Activated CD8-positive, alpha-beta memory T cell treated with anti-CD3 and anti-CD28 coated beads, Interleukin-2, amount 50 U/mL, for 48 hours (primary cell): ENCODE measurements at regions not wholly inside any gene's neighbourhood (a gene's known extent, or its start where the extent isn't known, plus 50 kb on each side); places are given as distances from the start of the nearest gene placed in this dataset.
"Not testable (repeated sequence)": the region's sequence is repeated elsewhere in the genome, so short reads cannot be mapped to it uniquely, and the experiment has no call there.

Experiments
- DNase-seq: peaks from one replicate; pipeline ENCODE4 v3.0.0-alpha.2; 2020

- no peak for DNase-seq
Observed at GRCh38 chr6:93081901-93082300, 337.5 kb downstream of the EPHA7 start.

GRCh38 chr6:93079061-93079460 is 340.3 kb downstream of the EPHA7 start:
- DNase-seq = no peak

GRCh38 chr6:93073811-93074210 is 345.5 kb downstream of the EPHA7 start:
- DNase-seq = no peak

GRCh38 chr6:93069856-93070255 is 349.5 kb downstream of the EPHA7 start:
- DNase-seq = no peak

- DNase-seq = no peak
Observed at GRCh38 chr6:93059911-93060310, 359.4 kb downstream of the EPHA7 start.

- no peak for DNase-seq
Observed at GRCh38 chr6:93057584-93057983, 361.8 kb downstream of the EPHA7 start.

GRCh38 chr6:93048381-93048780 is 371.0 kb downstream of the EPHA7 start:
- DNase-seq = no peak

GRCh38 chr6:93047033-93047432 is 372.3 kb downstream of the EPHA7 start:
- DNase-seq = no peak

GRCh38 chr6:93045156-93045555 is 374.2 kb downstream of the EPHA7 start:
- no peak for DNase-seq

GRCh38 chr6:93040375-93040774 is 379.0 kb downstream of the EPHA7 start:
- DNase-seq = no peak

- DNase-seq = no peak
Observed at GRCh38 chr6:93036835-93037234, 382.5 kb downstream of the EPHA7 start.

GRCh38 chr6:93035756-93036155 is 383.6 kb downstream of the EPHA7 start:
- no peak for DNase-seq

- no peak for DNase-seq
Observed at GRCh38 chr6:93021235-93021915, 398.0 kb downstream of the EPHA7 start.

- no peak for DNase-seq
Observed at GRCh38 chr6:93017626-93018025, 401.7 kb downstream of the EPHA7 start.

GRCh38 chr6:93017213-93017612 is 402.1 kb downstream of the EPHA7 start:
- no peak for DNase-seq

- DNase-seq = no peak
Observed at GRCh38 chr6:93013054-93013453, 406.3 kb downstream of the EPHA7 start.

- DNase-seq = no peak
Observed at GRCh38 chr6:93008375-93008774, 411.0 kb downstream of the EPHA7 start.

GRCh38 chr6:92989656-92990055 is 429.7 kb downstream of the EPHA7 start:
- DNase-seq = no peak

- DNase-seq = no peak
Observed at GRCh38 chr6:92979281-92979680, 440.1 kb downstream of the EPHA7 start.

- DNase-seq = no peak
Observed at GRCh38 chr6:92977018-92977417, 442.3 kb downstream of the EPHA7 start.

GRCh38 chr6:92967362-92967761 is 452.0 kb downstream of the EPHA7 start:
- DNase-seq = no peak

- no peak for DNase-seq
Observed at GRCh38 chr6:92962846-92963245, 456.5 kb downstream of the EPHA7 start.

GRCh38 chr6:92952111-92952510 is 467.2 kb downstream of the EPHA7 start:
- DNase-seq = not testable (repeated sequence)

GRCh38 chr6:92945799-92946198 is 473.6 kb downstream of the EPHA7 start:
- no peak for DNase-seq

GRCh38 chr6:92944132-92944531 is 475.2 kb downstream of the EPHA7 start:
- DNase-seq = no peak
